ENCODE measurements at regions not wholly inside any gene's neighbourhood (a gene's known extent, or its start where the extent isn't known, plus 50 kb on each side); places are given as distances from the start of the nearest gene placed in this dataset.

DNA sequence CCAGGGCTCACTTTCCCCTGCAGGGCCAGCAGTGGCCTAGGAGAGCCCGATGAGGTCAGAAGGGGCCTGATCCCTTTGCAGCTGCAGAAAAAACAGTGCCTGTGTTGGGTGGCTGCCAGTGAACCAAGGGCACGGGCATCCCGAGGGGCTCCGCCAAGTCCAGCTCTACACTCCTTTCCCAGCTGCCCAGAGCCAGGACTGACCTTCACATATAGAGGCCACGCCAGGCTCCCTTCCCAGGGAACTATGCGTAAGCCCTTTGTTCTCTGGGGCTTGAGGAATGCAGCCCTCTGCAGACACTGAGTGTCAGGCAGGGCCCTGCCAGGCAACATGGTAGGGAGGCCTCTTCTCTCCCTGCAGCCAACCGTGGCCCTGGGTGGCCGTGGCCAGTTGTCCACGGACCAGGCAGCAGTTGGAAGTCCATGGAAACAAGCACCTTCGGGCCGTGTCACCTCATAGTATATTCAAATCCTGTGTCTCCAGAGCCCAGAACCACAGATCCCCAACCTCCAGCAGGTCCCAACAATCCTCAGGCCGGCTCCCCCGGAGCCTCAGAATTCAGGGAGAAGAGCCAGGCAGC lies 194.0 kb downstream of the NPHP4 start:
- no TSS peak for BruUV-seq (replicated peaks)
- H3K9me3 Mint-ChIP-seq (ENCODE audit: low read depth, unreplicated experiment): no peaks in the 10 kb centered on the region
- TF ChIP-seq, protein P1, sequence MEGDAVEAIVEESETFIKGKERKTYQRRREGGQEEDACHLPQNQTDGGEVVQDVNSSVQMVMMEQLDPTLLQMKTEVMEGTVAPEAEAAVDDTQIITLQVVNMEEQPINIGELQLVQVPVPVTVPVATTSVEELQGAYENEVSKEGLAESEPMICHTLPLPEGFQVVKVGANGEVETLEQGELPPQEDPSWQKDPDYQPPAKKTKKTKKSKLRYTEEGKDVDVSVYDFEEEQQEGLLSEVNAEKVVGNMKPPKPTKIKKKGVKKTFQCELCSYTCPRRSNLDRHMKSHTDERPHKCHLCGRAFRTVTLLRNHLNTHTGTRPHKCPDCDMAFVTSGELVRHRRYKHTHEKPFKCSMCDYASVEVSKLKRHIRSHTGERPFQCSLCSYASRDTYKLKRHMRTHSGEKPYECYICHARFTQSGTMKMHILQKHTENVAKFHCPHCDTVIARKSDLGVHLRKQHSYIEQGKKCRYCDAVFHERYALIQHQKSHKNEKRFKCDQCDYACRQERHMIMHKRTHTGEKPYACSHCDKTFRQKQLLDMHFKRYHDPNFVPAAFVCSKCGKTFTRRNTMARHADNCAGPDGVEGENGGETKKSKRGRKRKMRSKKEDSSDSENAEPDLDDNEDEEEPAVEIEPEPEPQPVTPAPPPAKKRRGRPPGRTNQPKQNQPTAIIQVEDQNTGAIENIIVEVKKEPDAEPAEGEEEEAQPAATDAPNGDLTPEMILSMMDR (IDR thresholded peaks at IDR 0.05; ENCODE audit: unreplicated experiment): no peak
- no peak for DNase-seq
- H3K27ac Mint-ChIP-seq (ENCODE audit: unreplicated experiment): no peak overlapping the region
- H3K27me3 Mint-ChIP-seq (ENCODE audit: unreplicated experiment): peaks cover 23% of the 10 kb centered on the region
- H3K36me3 Mint-ChIP-seq (ENCODE audit: insufficient read depth, unreplicated experiment): no peaks in the 10 kb centered on the region
- CTCF ChIA-PET: no interaction called here
- intact Hi-C loops (cut with micrococcal nuclease; ENCODE audit: unreplicated experiment): no loop called here
- no peak overlapping the region for H3K4me3 Mint-ChIP-seq (ENCODE audit: low read depth, unreplicated experiment)
- H3K4me1 Mint-ChIP-seq (ENCODE audit: low read depth, unreplicated experiment): no peaks in the 10 kb centered on the region

DNA sequence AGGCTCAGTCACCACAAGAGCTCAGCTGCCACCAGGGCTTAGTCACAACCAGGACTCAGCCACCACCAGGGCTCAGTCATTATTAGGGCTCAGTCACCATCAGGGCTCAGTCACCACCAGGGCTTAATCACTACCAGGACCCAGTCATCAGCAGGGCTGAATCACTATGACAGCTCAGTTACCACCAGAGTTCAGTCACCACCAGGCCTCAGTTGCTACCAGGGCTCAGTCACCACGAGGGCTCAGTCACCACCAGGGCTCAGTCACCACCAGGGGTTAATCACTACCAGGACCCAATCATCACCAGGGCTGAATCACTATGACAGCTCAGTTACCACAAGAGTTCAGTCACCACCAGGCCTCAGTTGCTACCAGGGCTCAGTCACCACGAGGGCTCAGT lies 196.2 kb downstream of the NPHP4 start:
- CTCF ChIA-PET: no interaction called here
- Mint-ChIP-seq H3K27ac (ENCODE audit: unreplicated experiment) (no peak overlapping the region), H3K9me3 (ENCODE audit: low read depth, unreplicated experiment) (no peaks in the 10 kb centered on the region), H3K4me1 (ENCODE audit: low read depth, unreplicated experiment) (no peaks in the 10 kb centered on the region), H3K4me3 (ENCODE audit: low read depth, unreplicated experiment) (no peak overlapping the region), H3K27me3 (ENCODE audit: unreplicated experiment) (peaks cover 37% of the 10 kb centered on the region), H3K36me3 (ENCODE audit: insufficient read depth, unreplicated experiment) (no peaks in the 10 kb centered on the region)
- intact Hi-C loops (cut with micrococcal nuclease; ENCODE audit: unreplicated experiment): no loop called here
- TF ChIP-seq, protein P1 (IDR thresholded peaks at IDR 0.05; ENCODE audit: unreplicated experiment): no peak
- BruUV-seq (replicated peaks): no TSS peak
- DNase-seq: no peak

DNA sequence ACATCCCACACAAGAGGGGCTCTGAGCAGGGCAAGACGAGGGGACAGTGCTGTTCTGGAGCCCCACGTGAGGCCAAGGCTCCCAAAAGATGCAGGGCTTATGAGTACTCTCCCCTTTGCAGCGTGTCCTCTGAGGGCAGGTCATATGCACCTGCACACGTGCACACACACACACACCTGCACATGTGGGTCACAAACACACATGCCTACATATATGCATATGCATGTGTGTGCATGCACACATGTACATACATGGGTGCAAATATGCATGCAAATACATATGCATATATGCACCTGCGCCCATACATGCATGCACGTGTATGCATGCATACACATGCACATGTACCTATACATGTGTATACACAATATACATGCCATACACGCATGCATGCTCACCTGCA lies 197.9 kb downstream of the NPHP4 start:
- H3K27ac Mint-ChIP-seq (ENCODE audit: unreplicated experiment): no peak overlapping the region
- TF ChIP-seq, protein P1 (IDR thresholded peaks at IDR 0.05; ENCODE audit: unreplicated experiment): no peak
- no peak for DNase-seq
- no TSS peak for BruUV-seq (replicated peaks)
- no peaks in the 10 kb centered on the region for H3K36me3 Mint-ChIP-seq (ENCODE audit: insufficient read depth, unreplicated experiment)
- H3K9me3 Mint-ChIP-seq (ENCODE audit: low read depth, unreplicated experiment): no peaks in the 10 kb centered on the region
- no peaks in the 10 kb centered on the region for H3K4me1 Mint-ChIP-seq (ENCODE audit: low read depth, unreplicated experiment)
- peaks cover 42% of the 10 kb centered on the region for H3K27me3 Mint-ChIP-seq (ENCODE audit: unreplicated experiment)
- CTCF ChIA-PET: interaction anchor here (0.6 kb wide), 1 partner anchor 12 kb away, joined by 5 read pairs; no protein-coding TSS in a partner anchor
- intact Hi-C loops (cut with micrococcal nuclease; ENCODE audit: unreplicated experiment): no loop called here
- no peak overlapping the region for H3K4me3 Mint-ChIP-seq (ENCODE audit: low read depth, unreplicated experiment)

DNA sequence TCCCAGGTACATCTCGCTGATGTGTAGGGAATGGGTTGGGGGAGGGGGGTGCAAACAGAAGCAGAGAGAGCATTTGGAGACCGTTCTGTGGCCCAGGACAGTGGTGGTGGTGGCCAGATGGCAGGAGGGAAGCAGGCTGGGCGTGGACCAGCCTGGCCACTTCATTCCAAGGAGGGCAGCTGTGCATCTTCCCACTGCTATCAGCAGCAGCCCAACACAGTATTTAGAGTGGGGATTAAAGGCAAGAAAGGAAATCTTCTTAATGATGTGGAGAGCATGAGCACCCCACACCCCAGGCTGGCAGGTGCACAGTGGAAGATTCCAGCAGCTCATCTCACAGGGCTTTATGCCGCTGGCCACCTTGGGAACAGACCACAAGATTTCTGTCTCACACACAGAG lies 198.7 kb downstream of the NPHP4 start:
- Mint-ChIP-seq H3K27me3 (ENCODE audit: unreplicated experiment) (peaks cover 42% of the 10 kb centered on the region), H3K27ac (ENCODE audit: unreplicated experiment) (no peak overlapping the region), H3K4me1 (ENCODE audit: low read depth, unreplicated experiment) (no peaks in the 10 kb centered on the region), H3K36me3 (ENCODE audit: insufficient read depth, unreplicated experiment) (no peaks in the 10 kb centered on the region), H3K4me3 (ENCODE audit: low read depth, unreplicated experiment) (no peak overlapping the region), H3K9me3 (ENCODE audit: low read depth, unreplicated experiment) (no peaks in the 10 kb centered on the region)
- intact Hi-C loops (cut with micrococcal nuclease; ENCODE audit: unreplicated experiment): no loop called here
- TF ChIP-seq, protein P1 (IDR thresholded peaks at IDR 0.05; ENCODE audit: unreplicated experiment): no peak
- BruUV-seq (replicated peaks): no TSS peak
- CTCF ChIA-PET: no interaction called here
- DNase-seq: no peak
